Astrocyte of the cerebellum (primary cell): ENCODE measurements at regions not wholly inside any gene's neighbourhood (a gene's known extent, or its start where the extent isn't known, plus 50 kb on each side); places are given as distances from the start of the nearest gene placed in this dataset.
"Not testable (repeated sequence)": the region's sequence is repeated elsewhere in the genome, so short reads cannot be mapped to it uniquely, and the experiment has no call there.

Source experiments
- DNase-seq: peaks from one replicate; pipeline ENCODE4 v3.0.0-alpha.2; 2011; ENCODE audit warnings: low read depth
- H3K4me3 ChIP-seq: 2 replicates; pipeline ENCODE4 v1.5.1; 2011; ENCODE audit warnings: mild to moderate bottlenecking, low read depth, low read length, moderate library complexity
- in situ Hi-C: cut with HindIII; loops from 2 replicates; pipeline ENCODE4 v1.10.0; 2017; ENCODE audit warnings: low sequenced_read_pairs
- TF ChIP-seq, protein P1 (sequence below): IDR thresholded peaks from 2 replicates; pipeline ENCODE4 v1.5.1; 2012; ENCODE audit warnings: low read length, low read depth, moderate library complexity, mild to moderate bottlenecking; ENCODE audit errors: missing control alignments

DNA sequence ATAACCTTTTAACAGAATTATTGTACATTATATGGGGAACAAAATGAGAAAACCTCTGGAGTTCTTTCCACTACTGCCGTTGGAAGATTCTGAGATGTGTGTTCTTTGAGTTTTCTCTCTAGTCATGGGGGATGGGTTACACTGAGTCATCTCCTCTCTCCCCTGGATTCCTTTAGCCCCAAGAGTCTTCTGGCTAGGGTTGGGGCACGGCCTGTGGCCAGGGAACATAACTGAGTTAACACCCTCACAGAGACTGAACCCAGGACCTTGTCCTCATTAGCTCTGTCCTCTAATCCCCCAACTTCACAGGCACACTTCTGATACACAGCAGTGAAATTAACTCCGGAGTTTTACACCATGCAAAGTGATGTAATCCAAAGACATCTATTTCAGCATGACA is 142.3 kb upstream of the F9 start:
- no peak for DNase-seq
- H3K4me3 ChIP-seq: no peak overlapping the region
- TF ChIP-seq, protein P1, sequence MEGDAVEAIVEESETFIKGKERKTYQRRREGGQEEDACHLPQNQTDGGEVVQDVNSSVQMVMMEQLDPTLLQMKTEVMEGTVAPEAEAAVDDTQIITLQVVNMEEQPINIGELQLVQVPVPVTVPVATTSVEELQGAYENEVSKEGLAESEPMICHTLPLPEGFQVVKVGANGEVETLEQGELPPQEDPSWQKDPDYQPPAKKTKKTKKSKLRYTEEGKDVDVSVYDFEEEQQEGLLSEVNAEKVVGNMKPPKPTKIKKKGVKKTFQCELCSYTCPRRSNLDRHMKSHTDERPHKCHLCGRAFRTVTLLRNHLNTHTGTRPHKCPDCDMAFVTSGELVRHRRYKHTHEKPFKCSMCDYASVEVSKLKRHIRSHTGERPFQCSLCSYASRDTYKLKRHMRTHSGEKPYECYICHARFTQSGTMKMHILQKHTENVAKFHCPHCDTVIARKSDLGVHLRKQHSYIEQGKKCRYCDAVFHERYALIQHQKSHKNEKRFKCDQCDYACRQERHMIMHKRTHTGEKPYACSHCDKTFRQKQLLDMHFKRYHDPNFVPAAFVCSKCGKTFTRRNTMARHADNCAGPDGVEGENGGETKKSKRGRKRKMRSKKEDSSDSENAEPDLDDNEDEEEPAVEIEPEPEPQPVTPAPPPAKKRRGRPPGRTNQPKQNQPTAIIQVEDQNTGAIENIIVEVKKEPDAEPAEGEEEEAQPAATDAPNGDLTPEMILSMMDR: no peak
- in situ Hi-C loops: no loop called here

DNA sequence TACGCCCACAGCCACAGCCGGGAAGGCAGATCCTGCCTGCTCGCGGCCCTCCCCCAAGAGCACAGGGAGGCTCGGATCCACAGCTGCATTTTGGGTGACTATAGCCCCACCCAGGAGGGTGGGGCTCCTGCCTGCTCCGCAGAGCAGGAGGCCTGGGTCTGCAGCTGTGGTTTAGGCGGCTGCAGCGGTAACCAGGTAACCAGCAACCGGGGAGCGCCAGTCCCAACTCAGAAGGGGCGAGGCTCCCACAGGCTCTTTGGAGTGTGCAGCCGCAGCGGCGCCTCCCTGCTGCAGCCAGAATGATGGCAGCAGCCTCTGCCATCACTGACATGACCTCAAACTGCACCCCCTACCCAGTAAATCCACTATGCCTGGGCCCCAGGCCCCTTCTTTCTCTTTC is 148.0 kb upstream of the F9 start:
- in situ Hi-C loops: no loop called here
- no peak overlapping the region for H3K4me3 ChIP-seq
- DNase-seq: no peak
- TF ChIP-seq, protein P1: no peak

DNA sequence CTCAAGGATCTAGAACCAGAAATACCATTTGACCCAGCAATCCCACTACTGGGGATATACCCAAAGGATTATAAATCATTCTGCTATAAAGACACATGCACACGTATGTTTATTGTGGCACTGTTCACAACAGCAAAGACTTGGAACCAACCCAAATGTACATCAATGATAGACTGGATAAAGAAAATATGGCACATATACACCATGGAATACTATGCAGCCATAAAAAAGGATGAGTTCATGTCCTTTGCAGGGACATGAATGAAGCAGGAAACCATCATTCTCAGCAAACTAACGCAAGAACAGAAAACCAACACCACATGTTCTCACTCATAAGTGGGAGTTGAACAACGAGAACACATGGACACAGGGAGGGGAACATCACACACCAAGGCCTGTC is 154.0 kb upstream of the F9 start:
- H3K4me3 ChIP-seq, DNase-seq, in situ Hi-C loops: not testable (repeated sequence)

DNA sequence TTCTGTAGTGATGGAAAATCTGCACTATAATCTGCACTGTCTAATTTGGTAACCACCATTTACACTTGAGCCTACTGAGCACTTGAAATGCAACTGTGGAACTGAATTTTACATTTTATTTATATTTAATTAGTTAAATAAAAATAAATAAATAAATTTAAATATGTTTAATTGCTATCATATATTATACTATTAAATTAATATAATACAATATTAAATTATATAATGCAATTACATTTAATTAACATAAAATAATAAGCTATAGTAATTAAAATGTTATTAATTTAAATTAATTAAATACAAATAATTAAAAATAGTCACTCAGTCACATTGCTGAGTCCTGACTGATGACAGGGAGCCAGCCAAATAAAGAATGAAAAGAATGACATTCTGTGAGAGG is 170.2 kb upstream of the F9 start:
- in situ Hi-C loops: no loop called here
- no peak overlapping the region for H3K4me3 ChIP-seq
- DNase-seq: no peak
- TF ChIP-seq, protein P1: no peak

DNA sequence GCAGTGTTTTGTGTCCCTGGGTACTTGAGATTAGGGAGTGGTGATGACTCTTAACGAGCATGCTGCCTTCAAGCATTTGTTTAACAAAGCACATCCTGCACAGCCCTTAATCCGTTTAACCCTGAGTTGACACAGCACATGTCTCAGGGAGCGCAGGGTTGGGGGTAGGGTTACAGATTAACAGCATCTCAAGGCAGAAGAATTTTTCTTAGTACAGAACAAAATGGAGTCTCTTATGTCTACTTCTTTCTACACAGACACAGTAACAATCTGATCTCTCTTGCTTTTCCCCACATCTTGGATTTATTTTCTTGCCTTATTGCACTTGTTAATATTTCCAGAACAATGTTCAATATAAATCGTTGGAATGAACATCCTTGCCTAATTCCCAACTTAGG is 187.9 kb upstream of the F9 start:
- DNase-seq, in situ Hi-C loops, H3K4me3 ChIP-seq: not testable (repeated sequence)

DNA sequence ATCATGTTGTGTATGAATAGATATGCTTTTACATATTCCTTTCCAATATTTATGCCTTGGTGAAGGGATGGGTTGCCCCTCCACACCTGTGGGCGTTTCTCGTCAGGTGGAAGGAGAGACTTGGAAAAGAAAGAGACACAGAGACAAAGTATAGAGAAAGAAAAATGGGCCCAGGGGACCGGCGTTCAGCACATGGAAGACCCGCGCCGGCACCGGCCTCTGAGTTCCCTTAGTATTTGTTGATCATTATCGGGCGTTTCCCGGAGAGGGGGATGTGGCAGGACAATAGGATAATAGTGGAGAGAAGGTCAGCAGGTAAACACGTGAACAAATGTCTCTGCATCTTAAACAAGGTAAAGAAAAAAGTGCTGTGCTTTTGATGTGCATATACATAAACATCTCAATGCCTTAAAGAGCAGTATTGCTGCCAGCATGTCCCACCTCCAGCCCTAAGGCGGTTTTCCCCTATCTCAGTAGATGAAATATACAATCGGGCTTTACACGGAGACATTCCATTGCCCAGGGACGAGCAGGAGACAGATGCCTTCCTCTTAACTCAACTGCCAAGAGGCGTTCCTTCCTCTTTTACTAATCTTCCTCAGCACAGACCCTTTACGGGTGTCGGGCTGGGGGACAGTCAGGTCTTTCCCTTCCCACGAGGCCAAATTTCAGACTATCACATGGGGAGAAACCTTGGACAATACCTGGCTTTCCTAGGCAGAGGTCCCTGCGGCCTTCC is 188.5 kb upstream of the F9 start:
- H3K4me3 ChIP-seq, in situ Hi-C loops, DNase-seq: not testable (repeated sequence)

DNA sequence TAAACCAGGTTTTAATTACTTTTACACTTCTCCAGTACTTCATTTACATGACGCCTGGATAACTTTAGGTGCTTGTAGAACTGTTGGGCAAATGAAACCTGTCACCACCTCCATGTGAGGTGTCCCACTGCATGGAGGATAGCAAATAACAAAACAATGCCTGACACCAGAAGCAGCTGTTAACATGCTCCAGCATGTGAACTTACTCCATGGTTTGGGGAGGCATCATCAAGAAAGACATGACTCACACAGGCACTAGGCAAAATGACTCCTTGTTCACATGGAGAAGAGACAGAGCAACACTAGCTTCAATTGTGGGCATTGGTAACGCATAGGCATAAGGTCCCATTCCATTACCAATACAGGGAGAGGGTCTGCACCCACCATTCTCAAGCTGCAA is 198.1 kb upstream of the F9 start:
- DNase-seq: no peak
- in situ Hi-C loops: no loop called here
- TF ChIP-seq, protein P1: no peak
- H3K4me3 ChIP-seq: no peak overlapping the region

DNA sequence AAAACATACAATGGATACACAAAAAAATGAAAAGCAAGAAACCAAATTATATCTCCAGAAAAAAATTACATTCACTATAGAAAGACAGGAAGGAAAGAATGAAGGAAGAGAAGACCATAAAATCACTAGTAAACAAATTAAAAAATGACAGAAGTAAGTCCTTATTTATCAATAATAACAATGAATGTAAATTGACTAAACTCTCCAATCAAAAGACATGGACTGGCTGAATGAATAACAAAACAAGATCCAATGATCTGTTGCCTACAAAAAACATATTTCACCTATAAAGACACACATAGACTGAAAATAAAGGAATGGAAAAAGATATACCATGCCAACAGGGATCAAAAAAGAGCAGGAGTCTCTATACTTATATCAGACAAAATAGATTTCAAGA is 203.2 kb upstream of the F9 start:
- no peak overlapping the region for H3K4me3 ChIP-seq
- no peak for DNase-seq
- in situ Hi-C loops: no loop called here
- TF ChIP-seq, protein P1: no peak
